Type B pancreatic cell (in vitro differentiated cells): ENCODE measurements at regions not wholly inside any gene's neighbourhood (a gene's known extent, or its start where the extent isn't known, plus 50 kb on each side); places are given as distances from the start of the nearest gene placed in this dataset.

Experiments
- DNase-seq: peaks from one replicate; pipeline ENCODE4 v3.0.0; 2021; ENCODE audit warnings: mixed read lengths; ENCODE audit not compliant: unreplicated experiment; ENCODE audit errors: extremely low spot score
- H3K27ac Mint-ChIP-seq: 2 replicates; pipeline ENCODE4 v1.8.0; 2021; ENCODE audit warnings: mild to moderate bottlenecking, mixed read lengths
- H3K27me3 Mint-ChIP-seq: 2 replicates; pipeline ENCODE4 v1.8.0; 2021; ENCODE audit warnings: mixed read lengths
- H3K36me3 Mint-ChIP-seq: 2 replicates; pipeline ENCODE4 v1.8.0; 2021; ENCODE audit warnings: mixed read lengths
- H3K4me1 Mint-ChIP-seq: one replicate; pipeline ENCODE4 v1.8.0; 2021; ENCODE audit warnings: mixed read lengths; ENCODE audit not compliant: unreplicated experiment
- H3K4me3 Mint-ChIP-seq: 2 replicates; pipeline ENCODE4 v1.8.0; 2021; ENCODE audit warnings: mild to moderate bottlenecking, mixed read lengths
- H3K9me3 Mint-ChIP-seq: 2 replicates; pipeline ENCODE4 v1.8.0; 2021; ENCODE audit warnings: mixed read lengths
- TF ChIP-seq, protein P1 (sequence below): fragments of 200-600 bp; sonication (generic); conservative IDR thresholded peaks from 2 replicates; pipeline ENCODE4 v1.5.0; 2021; ENCODE audit warnings: antibody characterized with exemption, mild to moderate bottlenecking

DNA sequence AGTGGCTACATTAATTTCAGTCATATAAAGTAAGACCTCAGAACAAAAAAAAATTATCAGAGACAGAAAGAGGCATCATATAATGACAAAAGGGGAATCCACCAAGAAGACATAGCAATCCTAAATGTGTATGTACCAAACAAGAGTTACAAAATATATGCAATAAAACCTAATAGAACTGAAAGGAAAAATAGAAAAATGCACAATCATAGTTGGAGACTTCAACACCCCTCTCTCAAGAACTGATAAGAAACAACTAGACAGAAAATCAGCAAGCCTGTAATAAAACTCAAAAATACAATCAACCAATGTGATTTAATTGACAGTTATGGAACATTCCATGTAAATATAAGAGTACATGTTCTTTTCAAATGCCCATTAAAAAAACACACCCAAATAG is 61.3 kb upstream of the C16orf82 start:
- Mint-ChIP-seq H3K9me3 (no peaks in the 10 kb centered on the region), H3K4me1 (peaks cover 10% of the 10 kb centered on the region), H3K4me3 (no peak overlapping the region), H3K36me3 (no peaks in the 10 kb centered on the region), H3K27ac (no peak overlapping the region), H3K27me3 (peaks cover 7% of the 10 kb centered on the region)
- no peak for DNase-seq
- TF ChIP-seq, protein P1, sequence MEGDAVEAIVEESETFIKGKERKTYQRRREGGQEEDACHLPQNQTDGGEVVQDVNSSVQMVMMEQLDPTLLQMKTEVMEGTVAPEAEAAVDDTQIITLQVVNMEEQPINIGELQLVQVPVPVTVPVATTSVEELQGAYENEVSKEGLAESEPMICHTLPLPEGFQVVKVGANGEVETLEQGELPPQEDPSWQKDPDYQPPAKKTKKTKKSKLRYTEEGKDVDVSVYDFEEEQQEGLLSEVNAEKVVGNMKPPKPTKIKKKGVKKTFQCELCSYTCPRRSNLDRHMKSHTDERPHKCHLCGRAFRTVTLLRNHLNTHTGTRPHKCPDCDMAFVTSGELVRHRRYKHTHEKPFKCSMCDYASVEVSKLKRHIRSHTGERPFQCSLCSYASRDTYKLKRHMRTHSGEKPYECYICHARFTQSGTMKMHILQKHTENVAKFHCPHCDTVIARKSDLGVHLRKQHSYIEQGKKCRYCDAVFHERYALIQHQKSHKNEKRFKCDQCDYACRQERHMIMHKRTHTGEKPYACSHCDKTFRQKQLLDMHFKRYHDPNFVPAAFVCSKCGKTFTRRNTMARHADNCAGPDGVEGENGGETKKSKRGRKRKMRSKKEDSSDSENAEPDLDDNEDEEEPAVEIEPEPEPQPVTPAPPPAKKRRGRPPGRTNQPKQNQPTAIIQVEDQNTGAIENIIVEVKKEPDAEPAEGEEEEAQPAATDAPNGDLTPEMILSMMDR, result no peak
